Vagina (tissue), 2 donors: ENCODE measurements at regions not wholly inside any gene's neighbourhood (a gene's known extent, or its start where the extent isn't known, plus 50 kb on each side); places are given as distances from the start of the nearest gene placed in this dataset.
"Not testable (repeated sequence)": the region's sequence is repeated elsewhere in the genome, so short reads cannot be mapped to it uniquely, and the experiment has no call there.

ENCODE experiments used
- DNase-seq, 2 donors: peaks; one replicate each; pipeline ENCODE4 v3.0.0-alpha.2; 2017; ENCODE audit errors: extremely low spot score in 2 of 2
- H3K27ac ChIP-seq: fragments of 200-600 bp; sonication (generic); one replicate; pipeline ENCODE4 v1.5.1; 2019
- H3K27me3 ChIP-seq: fragments of 200-600 bp; sonication (generic); one replicate; pipeline ENCODE4 v1.5.1; 2019
- H3K36me3 ChIP-seq, 2 donors: fragments of 200-600 bp; sonication (generic); one replicate each; pipeline ENCODE4 v1.5.1; 2017 to 2019
- H3K4me1 ChIP-seq: fragments of 200-600 bp; sonication (generic); one replicate; pipeline ENCODE4 v1.5.1; 2019
- H3K4me3 ChIP-seq, 2 donors: fragments of 200-600 bp; sonication (generic); 1 replicate in 1 of 2; 2 replicates in 1 of 2; pipeline ENCODE4 v1.5.1; 2016 to 2019
- H3K9me3 ChIP-seq: fragments of 200-600 bp; sonication (generic); one replicate; pipeline ENCODE4 v1.5.1; 2019
- POLR2A ChIP-seq, 2 donors: fragments of 450-650 bp; IDR thresholded peaks; one replicate each; pipeline ENCODE4 v1.6.1; 2017; ENCODE audit warnings: antibody characterized with exemption in 2 of 2, mild to moderate bottlenecking in 2 of 2, moderate library complexity in 2 of 2
- POLR2AphosphoS5 ChIP-seq, 2 donors: sonication (generic); formaldehyde crosslinking; IDR thresholded peaks; one replicate each; pipeline ENCODE4 v1.9.0; 2017; ENCODE audit warnings: antibody characterized with exemption in 2 of 2, mild to moderate bottlenecking in 2 of 2, low read depth in 1 of 2; ENCODE audit not compliant: insufficient read depth in 1 of 2
- intact Hi-C: fragments of 100-400 bp; cut with DNase I; formaldehyde crosslinking; loops from one replicate; pipeline ENCODE4 v1.15.1; 2023
- TF ChIP-seq, protein P1 (sequence below), 3 experiments: fragments of 450-650 bp in 2 of 3; fragments of 200-600 bp in 1 of 3; sonication (generic) in 1 of 3; IDR thresholded peaks; one replicate each; pipeline ENCODE4 v1.5.1; 2017 to 2019; ENCODE audit warnings: antibody characterized with exemption in 3 of 3, mild to moderate bottlenecking in 2 of 3, moderate library complexity in 2 of 3

DNA sequence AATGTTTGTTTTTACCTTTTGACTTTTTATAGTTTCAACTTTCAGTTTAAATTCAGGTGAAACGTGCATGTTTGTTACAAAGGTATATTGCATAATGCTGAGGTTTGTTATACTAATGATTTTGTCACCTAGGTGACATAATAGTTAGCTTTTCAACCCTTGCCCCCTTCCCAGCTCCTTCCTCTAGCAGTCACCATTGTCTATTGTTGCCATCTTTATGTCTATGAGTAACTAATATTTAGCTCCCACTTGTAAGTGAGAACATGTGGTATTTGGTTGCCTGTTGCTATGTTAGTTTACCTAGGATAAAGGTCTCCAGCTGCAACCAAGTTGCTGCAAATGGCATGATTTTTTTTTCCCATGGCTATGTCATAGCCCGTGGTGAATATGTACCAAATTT is 322.3 kb upstream of the SETBP1 start:
- Histone ChIP-seq H3K36me3 (no peaks in the 10 kb centered on the region), H3K27ac (no peak overlapping the region), H3K27me3 (no peaks in the 10 kb centered on the region), H3K4me1 (no peaks in the 10 kb centered on the region), H3K9me3 (no peaks in the 10 kb centered on the region), H3K4me3 (no peak overlapping the region)
- intact Hi-C loops = no loop called here
- TF ChIP-seq, protein P1, sequence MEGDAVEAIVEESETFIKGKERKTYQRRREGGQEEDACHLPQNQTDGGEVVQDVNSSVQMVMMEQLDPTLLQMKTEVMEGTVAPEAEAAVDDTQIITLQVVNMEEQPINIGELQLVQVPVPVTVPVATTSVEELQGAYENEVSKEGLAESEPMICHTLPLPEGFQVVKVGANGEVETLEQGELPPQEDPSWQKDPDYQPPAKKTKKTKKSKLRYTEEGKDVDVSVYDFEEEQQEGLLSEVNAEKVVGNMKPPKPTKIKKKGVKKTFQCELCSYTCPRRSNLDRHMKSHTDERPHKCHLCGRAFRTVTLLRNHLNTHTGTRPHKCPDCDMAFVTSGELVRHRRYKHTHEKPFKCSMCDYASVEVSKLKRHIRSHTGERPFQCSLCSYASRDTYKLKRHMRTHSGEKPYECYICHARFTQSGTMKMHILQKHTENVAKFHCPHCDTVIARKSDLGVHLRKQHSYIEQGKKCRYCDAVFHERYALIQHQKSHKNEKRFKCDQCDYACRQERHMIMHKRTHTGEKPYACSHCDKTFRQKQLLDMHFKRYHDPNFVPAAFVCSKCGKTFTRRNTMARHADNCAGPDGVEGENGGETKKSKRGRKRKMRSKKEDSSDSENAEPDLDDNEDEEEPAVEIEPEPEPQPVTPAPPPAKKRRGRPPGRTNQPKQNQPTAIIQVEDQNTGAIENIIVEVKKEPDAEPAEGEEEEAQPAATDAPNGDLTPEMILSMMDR (IDR thresholded peaks at IDR 0.05) = no peak
- no peak for TF ChIP-seq POLR2A (IDR thresholded peaks at IDR 0.05)
- DNase-seq = no peak

GRCh38 chr18:44359741-44360140 is 320.9 kb upstream of the SETBP1 start:
- H3K27me3 ChIP-seq, intact Hi-C loops, H3K27ac ChIP-seq, H3K9me3 ChIP-seq, DNase-seq, H3K4me1 ChIP-seq, H3K4me3 ChIP-seq, H3K36me3 ChIP-seq: not testable (repeated sequence)

- intact Hi-C loops, H3K4me1 ChIP-seq, H3K9me3 ChIP-seq, H3K27ac ChIP-seq, H3K36me3 ChIP-seq, H3K4me3 ChIP-seq, DNase-seq, H3K27me3 ChIP-seq: not testable (repeated sequence)
These were observed 318.5 kb upstream of the SETBP1 start for GRCh38 chr18:44362213-44362612.

GRCh38 chr18:44370861-44371260 is 309.8 kb upstream of the SETBP1 start:
- intact Hi-C loops = no loop called here
- Histone ChIP-seq H3K9me3 (peaks cover 15% of the 10 kb centered on the region), H3K4me1 (no peaks in the 10 kb centered on the region), H3K36me3 (no peaks in the 10 kb centered on the region), H3K27ac (no peak overlapping the region), H3K27me3 (no peaks in the 10 kb centered on the region), H3K4me3 (no peak overlapping the region)
- TF ChIP-seq, protein P1 (IDR thresholded peaks at IDR 0.05) = no peak
- TF ChIP-seq POLR2A (IDR thresholded peaks at IDR 0.05) = no peak
- TF ChIP-seq POLR2AphosphoS5 (IDR thresholded peaks at IDR 0.05; ENCODE audit: insufficient read depth in 1 of 2, low read depth in 1 of 2) = no peak
- DNase-seq = no peak

GRCh38 chr18:44374966-44375365 is 305.7 kb upstream of the SETBP1 start:
- H3K27ac ChIP-seq = no peak overlapping the region
- intact Hi-C loops = no loop called here
- no peak for DNase-seq
- H3K27me3 ChIP-seq = no peaks in the 10 kb centered on the region
- H3K4me1 ChIP-seq = no peaks in the 10 kb centered on the region
- H3K36me3 ChIP-seq = no peaks in the 10 kb centered on the region
- no peak for TF ChIP-seq POLR2A (IDR thresholded peaks at IDR 0.05)
- TF ChIP-seq POLR2AphosphoS5 (IDR thresholded peaks at IDR 0.05; ENCODE audit: insufficient read depth in 1 of 2, low read depth in 1 of 2) = no peak
- TF ChIP-seq, protein P1 (IDR thresholded peaks at IDR 0.05) = no peak
- H3K4me3 ChIP-seq = no peak overlapping the region
- peaks cover 15% of the 10 kb centered on the region for H3K9me3 ChIP-seq

DNA sequence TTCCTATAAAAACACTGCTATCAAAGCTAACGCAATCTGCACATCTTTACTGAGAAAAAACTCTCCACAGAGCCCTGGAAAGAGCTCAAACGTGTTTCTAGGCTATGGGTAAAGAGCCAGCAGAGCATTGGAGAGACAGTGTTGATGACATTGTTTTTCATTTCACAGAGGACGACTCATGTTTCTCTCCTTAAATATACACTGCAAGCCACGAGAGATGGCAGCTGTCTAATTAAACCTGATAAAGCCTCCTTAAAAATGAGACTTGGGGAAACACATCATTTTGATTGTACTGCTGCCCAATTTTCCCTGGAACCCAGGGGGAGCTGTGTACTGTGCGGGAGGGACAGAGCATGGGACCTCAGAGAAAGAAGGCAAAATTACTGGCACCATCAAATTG is 294.3 kb upstream of the SETBP1 start:
- intact Hi-C loops = no loop called here
- no peak for DNase-seq
- Histone ChIP-seq H3K9me3 (no peaks in the 10 kb centered on the region), H3K4me3 (no peak overlapping the region), H3K36me3 (no peaks in the 10 kb centered on the region), H3K4me1 (peaks cover 18% of the 10 kb centered on the region), H3K27me3 (no peaks in the 10 kb centered on the region), H3K27ac (no peak overlapping the region)
- TF ChIP-seq POLR2A (IDR thresholded peaks at IDR 0.05) (no peak), POLR2AphosphoS5 (IDR thresholded peaks at IDR 0.05; ENCODE audit: insufficient read depth in 1 of 2, low read depth in 1 of 2) (peak in 1 of 2 donors; percentile 26)
- TF ChIP-seq, protein P1 (IDR thresholded peaks at IDR 0.05) = no peak
